ENCODE measurements at regions not wholly inside any gene's neighbourhood (a gene's known extent, or its start where the extent isn't known, plus 50 kb on each side); places are given as distances from the start of the nearest gene placed in this dataset.

DNA sequence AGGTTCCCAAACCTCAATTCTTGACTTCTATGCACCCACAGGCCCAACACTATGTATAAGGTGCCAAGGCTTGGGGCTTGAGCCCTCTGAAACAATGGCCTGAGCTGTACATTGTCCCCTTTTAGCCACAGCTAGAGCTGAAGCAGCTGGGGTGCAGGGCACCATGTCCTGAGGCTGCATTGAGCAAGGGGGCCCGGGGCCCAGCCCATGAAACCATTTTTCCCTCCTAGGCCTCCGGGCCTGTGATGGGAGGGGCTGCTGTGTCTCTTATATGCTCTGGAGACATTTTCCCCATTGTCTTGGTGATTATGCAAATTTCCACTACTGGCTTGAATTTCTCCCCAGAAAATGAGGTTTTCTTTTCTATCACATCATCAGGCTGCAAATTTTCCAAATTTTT, 155.5 kb downstream of the FASLG start:
- TF ChIP-seq JUND (IDR thresholded peaks at IDR 0.05), result no peak
- no peak for TF ChIP-seq REST (IDR thresholded peaks at IDR 0.05; ENCODE audit: low read depth)
- H3K27me3 ChIP-seq (ENCODE audit: insufficient read depth, low read length), result no peaks in the 10 kb centered on the region
- no peaks in the 10 kb centered on the region for H3K36me3 ChIP-seq (ENCODE audit: control insufficient read depth in 1 of 2, insufficient read depth in 2 of 2, low read length in 2 of 2)
- no peaks in the 10 kb centered on the region for H4K20me1 ChIP-seq (ENCODE audit: insufficient read depth)
- H3K27ac ChIP-seq (ENCODE audit: low read depth, low read length), result no peak overlapping the region
- DNase-seq (ENCODE audit: low read depth, low spot score) (no peak), ATAC-seq (no peak)
- no peaks in the 10 kb centered on the region for H3K79me2 ChIP-seq (ENCODE audit: insufficient read depth, low read length)
- intact Hi-C loops (cut with micrococcal nuclease), result no loop called here
- H3K4me1 ChIP-seq (ENCODE audit: control insufficient read depth in 1 of 2, insufficient read depth in 2 of 2, low read length in 2 of 2), result no peaks in the 10 kb centered on the region
- no TSS peak for BruUV-seq (replicated peaks)
- no peaks in the 10 kb centered on the region for H3K9me2 ChIP-seq (ENCODE audit: insufficient read depth)
- ChIA-PET CTCF (no interaction called here), RAD21 (ENCODE audit: low non-redundant PET in 1 of 2, low total read pairs in 2 of 2, uncharacterized antibody in 2 of 2, unreplicated experiment in 2 of 2) (no interaction called here), POLR2A (no interaction called here)
- H3K9ac ChIP-seq (ENCODE audit: low read length), result no peak overlapping the region
- H3K4me3 ChIP-seq (replicated peaks in 1 of 2; ENCODE audit: low read depth in 1 of 2, low read length in 2 of 2), result no peak overlapping the region
- H3K9me3 ChIP-seq (ENCODE audit: control insufficient read depth in 1 of 2, insufficient read depth in 1 of 2, low read depth in 1 of 2, low read length in 2 of 2), result no peaks in the 10 kb centered on the region
- no peak overlapping the region for H3K4me2 ChIP-seq (ENCODE audit: low read length)
- no peak overlapping the region for H2AFZ ChIP-seq (ENCODE audit: low read depth, low read length, poor library complexity, severe bottlenecking)

GRCh38 chr1:172815740-172816139, 156.8 kb downstream of the FASLG start:
- Histone ChIP-seq H4K20me1 (ENCODE audit: insufficient read depth) (no peaks in the 10 kb centered on the region), H3K27me3 (ENCODE audit: insufficient read depth, low read length) (no peaks in the 10 kb centered on the region), H3K36me3 (ENCODE audit: control insufficient read depth in 1 of 2, insufficient read depth in 2 of 2, low read length in 2 of 2) (no peaks in the 10 kb centered on the region), H3K4me3 (replicated peaks in 1 of 2; ENCODE audit: low read depth in 1 of 2, low read length in 2 of 2) (no peak overlapping the region), H3K4me2 (ENCODE audit: low read length) (no peak overlapping the region), H3K27ac (ENCODE audit: low read depth, low read length) (no peak overlapping the region), H3K9me3 (ENCODE audit: control insufficient read depth in 1 of 2, insufficient read depth in 1 of 2, low read depth in 1 of 2, low read length in 2 of 2) (no peaks in the 10 kb centered on the region), H3K79me2 (ENCODE audit: insufficient read depth, low read length) (no peaks in the 10 kb centered on the region), H3K4me1 (ENCODE audit: control insufficient read depth in 1 of 2, insufficient read depth in 2 of 2, low read length in 2 of 2) (no peaks in the 10 kb centered on the region), H3K9me2 (ENCODE audit: insufficient read depth) (no peaks in the 10 kb centered on the region), H2AFZ (ENCODE audit: low read depth, low read length, poor library complexity, severe bottlenecking) (no peak overlapping the region), H3K9ac (ENCODE audit: low read length) (no peak overlapping the region)
- RAD21 ChIA-PET (ENCODE audit: low non-redundant PET in 1 of 2, low total read pairs in 2 of 2, uncharacterized antibody in 2 of 2, unreplicated experiment in 2 of 2), result no interaction called here
- intact Hi-C loops (cut with micrococcal nuclease), result no loop called here
- TF ChIP-seq, protein P1, sequence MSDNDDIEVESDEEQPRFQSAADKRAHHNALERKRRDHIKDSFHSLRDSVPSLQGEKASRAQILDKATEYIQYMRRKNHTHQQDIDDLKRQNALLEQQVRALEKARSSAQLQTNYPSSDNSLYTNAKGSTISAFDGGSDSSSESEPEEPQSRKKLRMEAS (IDR thresholded peaks at IDR 0.05), result no peak
- no peak for TF ChIP-seq CBX3 (IDR thresholded peaks at IDR 0.05; ENCODE audit: low read depth)
- TF ChIP-seq, protein P2, sequence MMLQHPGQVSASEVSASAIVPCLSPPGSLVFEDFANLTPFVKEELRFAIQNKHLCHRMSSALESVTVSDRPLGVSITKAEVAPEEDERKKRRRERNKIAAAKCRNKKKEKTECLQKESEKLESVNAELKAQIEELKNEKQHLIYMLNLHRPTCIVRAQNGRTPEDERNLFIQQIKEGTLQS (IDR thresholded peaks at IDR 0.05), result no peak
- no peak for TF ChIP-seq CEBPB (IDR thresholded peaks at IDR 0.05; ENCODE audit: low read depth)
- no peak for TF ChIP-seq REST (IDR thresholded peaks at IDR 0.05; ENCODE audit: low read depth)
- TF ChIP-seq POLR2A (IDR thresholded peaks at IDR 0.05; ENCODE audit: borderline replicate concordance, extremely low read depth, insufficient read depth, insufficient read length), result no peak
- TF ChIP-seq POLR2AphosphoS5 (IDR thresholded peaks at IDR 0.05; ENCODE audit: low read depth, low read length), result no peak
- TF ChIP-seq SIN3A (IDR thresholded peaks at IDR 0.05; ENCODE audit: low read depth), result no peak
- TF ChIP-seq FOSL1 (IDR thresholded peaks at IDR 0.05; ENCODE audit: low read depth), result no peak
- ATAC-seq, result no peak
- DNase-seq (ENCODE audit: low read depth, low spot score), result no peak
- CTCF ChIA-PET, result interaction anchor here (0.9 to 1.3 kb wide), 2 partner anchors 10 to 387 kb away, joined by 3 to 4 read pairs; no protein-coding TSS in a partner anchor
- no TSS peak for BruUV-seq (replicated peaks)
- POLR2A ChIA-PET, result no interaction called here
